ENCODE measurements at regions not wholly inside any gene's neighbourhood (a gene's known extent, or its start where the extent isn't known, plus 50 kb on each side); places are given as distances from the start of the nearest gene placed in this dataset.

DNA sequence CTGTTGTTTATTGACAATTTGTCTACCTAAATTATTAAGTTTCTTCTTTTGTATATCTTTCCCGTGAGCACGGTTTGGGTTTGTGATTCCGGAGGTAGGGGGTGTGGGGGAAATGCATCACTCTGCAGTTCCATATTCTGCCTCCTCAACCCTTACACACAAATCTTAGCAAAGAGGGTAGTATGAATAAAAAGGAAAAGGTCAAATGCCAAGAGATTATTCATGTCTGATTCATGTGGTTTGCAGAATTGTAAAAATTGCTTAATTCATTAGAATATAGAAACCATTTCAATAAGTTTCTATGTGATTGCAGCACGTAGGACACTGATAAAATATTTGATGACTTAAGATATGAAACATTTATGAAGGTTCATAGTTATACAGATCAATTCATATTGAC is 601.9 kb downstream of the SEMA5A start:
- TF ChIP-seq POLR2A (IDR thresholded peaks at IDR 0.05; ENCODE audit: extremely low read depth, insufficient read length), result no peak
- TF ChIP-seq, protein P1, sequence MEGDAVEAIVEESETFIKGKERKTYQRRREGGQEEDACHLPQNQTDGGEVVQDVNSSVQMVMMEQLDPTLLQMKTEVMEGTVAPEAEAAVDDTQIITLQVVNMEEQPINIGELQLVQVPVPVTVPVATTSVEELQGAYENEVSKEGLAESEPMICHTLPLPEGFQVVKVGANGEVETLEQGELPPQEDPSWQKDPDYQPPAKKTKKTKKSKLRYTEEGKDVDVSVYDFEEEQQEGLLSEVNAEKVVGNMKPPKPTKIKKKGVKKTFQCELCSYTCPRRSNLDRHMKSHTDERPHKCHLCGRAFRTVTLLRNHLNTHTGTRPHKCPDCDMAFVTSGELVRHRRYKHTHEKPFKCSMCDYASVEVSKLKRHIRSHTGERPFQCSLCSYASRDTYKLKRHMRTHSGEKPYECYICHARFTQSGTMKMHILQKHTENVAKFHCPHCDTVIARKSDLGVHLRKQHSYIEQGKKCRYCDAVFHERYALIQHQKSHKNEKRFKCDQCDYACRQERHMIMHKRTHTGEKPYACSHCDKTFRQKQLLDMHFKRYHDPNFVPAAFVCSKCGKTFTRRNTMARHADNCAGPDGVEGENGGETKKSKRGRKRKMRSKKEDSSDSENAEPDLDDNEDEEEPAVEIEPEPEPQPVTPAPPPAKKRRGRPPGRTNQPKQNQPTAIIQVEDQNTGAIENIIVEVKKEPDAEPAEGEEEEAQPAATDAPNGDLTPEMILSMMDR (IDR thresholded peaks at IDR 0.05; ENCODE audit: low read depth, low read length), result no peak
- TF ChIP-seq MYC (IDR thresholded peaks at IDR 0.05; ENCODE audit: low read depth, low read length), result no peak
- TF ChIP-seq, protein P2, sequence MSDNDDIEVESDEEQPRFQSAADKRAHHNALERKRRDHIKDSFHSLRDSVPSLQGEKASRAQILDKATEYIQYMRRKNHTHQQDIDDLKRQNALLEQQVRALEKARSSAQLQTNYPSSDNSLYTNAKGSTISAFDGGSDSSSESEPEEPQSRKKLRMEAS (IDR thresholded peaks at IDR 0.05; ENCODE audit: low read depth, low read length), result no peak
